Central memory CD8-positive, alpha-beta T cell (primary cell): ENCODE measurements at regions not wholly inside any gene's neighbourhood (a gene's known extent, or its start where the extent isn't known, plus 50 kb on each side); places are given as distances from the start of the nearest gene placed in this dataset.

Experiments used
- ATAC-seq: fragments of 150-1000 bp; cut with Tn5 transposase; replicated peaks from 2 replicates; pipeline ENCODE4 v1.10.0; 2022; ENCODE audit warnings: mild to moderate bottlenecking, moderate FRiP score, moderate number of reproducible peaks; ENCODE audit not compliant: poor library complexity, severe bottlenecking; ENCODE audit errors: extremely low read depth
- DNase-seq, 2 donors: peaks; one replicate each; pipeline ENCODE4 v3.0.0; 2021; ENCODE audit warnings: low spot score in 2 of 2
- H3K27ac Mint-ChIP-seq: one replicate; pipeline ENCODE4 v1.8.0; 2022; ENCODE audit warnings: low read depth, mild to moderate bottlenecking, moderate library complexity, mixed read lengths
- H3K27me3 Mint-ChIP-seq: one replicate; pipeline ENCODE4 v1.8.0; 2022; ENCODE audit warnings: mixed read lengths
- H3K36me3 Mint-ChIP-seq: one replicate; pipeline ENCODE4 v1.8.0; 2022; ENCODE audit warnings: mild to moderate bottlenecking, moderate library complexity, mixed read lengths; ENCODE audit not compliant: insufficient read depth
- H3K4me1 Mint-ChIP-seq: one replicate; pipeline ENCODE4 v1.8.0; 2022; ENCODE audit warnings: mixed read lengths
- H3K4me3 Mint-ChIP-seq: one replicate; pipeline ENCODE4 v1.8.0; 2022; ENCODE audit warnings: mild to moderate bottlenecking, moderate library complexity, mixed read lengths
- H3K9me3 Mint-ChIP-seq: one replicate; pipeline ENCODE4 v1.8.0; 2022; ENCODE audit warnings: mixed read lengths

GRCh38 chr2:238655974-238656722 is 191.7 kb upstream of the TWIST2 start:
- DNase-seq (no peak), ATAC-seq (no peak)
- H3K27ac Mint-ChIP-seq, result no peak overlapping the region

GRCh38 chr2:238657132-238658053 is 190.5 kb upstream of the TWIST2 start:
- Mint-ChIP-seq H3K9me3 (no peaks in the 10 kb centered on the region), H3K4me1 (no peaks in the 10 kb centered on the region), H3K27ac (no peak overlapping the region), H3K4me3 (no peak overlapping the region), H3K36me3 (no peaks in the 10 kb centered on the region), H3K27me3 (peaks cover 22% of the 10 kb centered on the region)
- DNase-seq (no peak), ATAC-seq (no peak)

More at GRCh38 chr2:238655974-238656722, 191.7 kb upstream of the TWIST2 start:
- H3K9me3 Mint-ChIP-seq, result no peaks in the 10 kb centered on the region
- no peak overlapping the region for H3K4me3 Mint-ChIP-seq
- no peaks in the 10 kb centered on the region for H3K36me3 Mint-ChIP-seq
- H3K4me1 Mint-ChIP-seq, result no peaks in the 10 kb centered on the region
- H3K27me3 Mint-ChIP-seq, result peaks cover 34% of the 10 kb centered on the region

GRCh38 chr2:238658054-238658407 is 189.9 kb upstream of the TWIST2 start:
- H3K27ac Mint-ChIP-seq, result no peak overlapping the region
- no peaks in the 10 kb centered on the region for H3K36me3 Mint-ChIP-seq
- H3K9me3 Mint-ChIP-seq, result no peaks in the 10 kb centered on the region
- no peak overlapping the region for H3K4me3 Mint-ChIP-seq
- DNase-seq, result no peak
- ATAC-seq, result no peak
- H3K27me3 Mint-ChIP-seq, result peaks cover 15% of the 10 kb centered on the region
- no peaks in the 10 kb centered on the region for H3K4me1 Mint-ChIP-seq

- Mint-ChIP-seq H3K4me3 (no peak overlapping the region), H3K27me3 (peaks cover 16% of the 10 kb centered on the region)
Measured at GRCh38 chr2:238658820-238659219, 189.1 kb upstream of the TWIST2 start.

GRCh38 chr2:238659231-238659630 is 188.7 kb upstream of the TWIST2 start:
- Mint-ChIP-seq H3K4me1 (no peaks in the 10 kb centered on the region), H3K36me3 (no peaks in the 10 kb centered on the region), H3K27ac (no peak overlapping the region), H3K4me3 (no peak overlapping the region), H3K27me3 (peaks cover 20% of the 10 kb centered on the region), H3K9me3 (peaks cover 5% of the 10 kb centered on the region)
- no peak for DNase-seq
- ATAC-seq, result no peak

More at GRCh38 chr2:238658820-238659219, 189.1 kb upstream of the TWIST2 start:
- no peaks in the 10 kb centered on the region for H3K36me3 Mint-ChIP-seq
- H3K9me3 Mint-ChIP-seq, result peaks cover 2% of the 10 kb centered on the region
- DNase-seq (no peak), ATAC-seq (no peak)
- H3K4me1 Mint-ChIP-seq, result no peaks in the 10 kb centered on the region
- H3K27ac Mint-ChIP-seq, result no peak overlapping the region

- no peak for DNase-seq
- no peak overlapping the region for H3K27ac Mint-ChIP-seq
- no peak overlapping the region for H3K4me3 Mint-ChIP-seq
- H3K9me3 Mint-ChIP-seq, result peaks cover 5% of the 10 kb centered on the region
- H3K27me3 Mint-ChIP-seq, result peaks cover 50% of the 10 kb centered on the region
- ATAC-seq, result no peak
- H3K36me3 Mint-ChIP-seq, result peaks cover 3% of the 10 kb centered on the region
- no peaks in the 10 kb centered on the region for H3K4me1 Mint-ChIP-seq
Measured at GRCh38 chr2:238663586-238663985, 184.3 kb upstream of the TWIST2 start.

GRCh38 chr2:238665919-238666318 is 182.0 kb upstream of the TWIST2 start:
- no peak for ATAC-seq
- DNase-seq, result no peak
- peaks cover 3% of the 10 kb centered on the region for H3K36me3 Mint-ChIP-seq
- no peak overlapping the region for H3K27ac Mint-ChIP-seq
- peaks cover 5% of the 10 kb centered on the region for H3K9me3 Mint-ChIP-seq
- H3K4me3 Mint-ChIP-seq, result no peak overlapping the region
- H3K4me1 Mint-ChIP-seq, result no peaks in the 10 kb centered on the region
- peaks cover 44% of the 10 kb centered on the region for H3K27me3 Mint-ChIP-seq

GRCh38 chr2:238666543-238666942 is 181.3 kb upstream of the TWIST2 start:
- ATAC-seq (no peak), DNase-seq (no peak)
- peaks cover 3% of the 10 kb centered on the region for H3K36me3 Mint-ChIP-seq
- H3K27ac Mint-ChIP-seq, result no peak overlapping the region
- H3K27me3 Mint-ChIP-seq, result peaks cover 44% of the 10 kb centered on the region
- no peaks in the 10 kb centered on the region for H3K4me1 Mint-ChIP-seq
- H3K4me3 Mint-ChIP-seq, result no peak overlapping the region
- peaks cover 5% of the 10 kb centered on the region for H3K9me3 Mint-ChIP-seq

- Mint-ChIP-seq H3K27me3 (peaks cover 46% of the 10 kb centered on the region), H3K4me1 (no peaks in the 10 kb centered on the region), H3K27ac (no peak overlapping the region), H3K36me3 (peaks cover 3% of the 10 kb centered on the region), H3K9me3 (peaks cover 5% of the 10 kb centered on the region), H3K4me3 (no peak overlapping the region)
- DNase-seq (no peak), ATAC-seq (no peak)
Measured at GRCh38 chr2:238667008-238667407, 180.9 kb upstream of the TWIST2 start.

- Mint-ChIP-seq H3K9me3 (peaks cover 11% of the 10 kb centered on the region), H3K4me3 (no peak overlapping the region), H3K27ac (no peak overlapping the region), H3K4me1 (no peaks in the 10 kb centered on the region), H3K27me3 (peaks cover 53% of the 10 kb centered on the region), H3K36me3 (peaks cover 3% of the 10 kb centered on the region)
- DNase-seq (no peak), ATAC-seq (no peak)
Measured at GRCh38 chr2:238667639-238668038, 180.2 kb upstream of the TWIST2 start.

GRCh38 chr2:238668426-238668825 is 179.5 kb upstream of the TWIST2 start:
- ATAC-seq, result no peak
- H3K4me3 Mint-ChIP-seq, result no peak overlapping the region
- peaks cover 3% of the 10 kb centered on the region for H3K36me3 Mint-ChIP-seq
- no peaks in the 10 kb centered on the region for H3K4me1 Mint-ChIP-seq
- H3K27ac Mint-ChIP-seq, result no peak overlapping the region
- H3K9me3 Mint-ChIP-seq, result peaks cover 11% of the 10 kb centered on the region
- DNase-seq, result no peak
- peaks cover 51% of the 10 kb centered on the region for H3K27me3 Mint-ChIP-seq

GRCh38 chr2:238669046-238669445 is 178.8 kb upstream of the TWIST2 start:
- no peak for DNase-seq
- ATAC-seq, result no peak
- Mint-ChIP-seq H3K27me3 (peaks cover 46% of the 10 kb centered on the region), H3K9me3 (peaks cover 6% of the 10 kb centered on the region), H3K36me3 (peaks cover 3% of the 10 kb centered on the region), H3K4me1 (no peaks in the 10 kb centered on the region), H3K4me3 (no peak overlapping the region), H3K27ac (no peak overlapping the region)
